Endodermal cell (in vitro differentiated cells): ENCODE measurements at regions not wholly inside any gene's neighbourhood (a gene's known extent, or its start where the extent isn't known, plus 50 kb on each side); places are given as distances from the start of the nearest gene placed in this dataset.

Experiments
- DNase-seq: peaks from one replicate; pipeline ENCODE4 v3.0.0-alpha.2; 2017
- H3K27ac ChIP-seq: 2 replicates; pipeline ENCODE4 v1.5.1; 2013; ENCODE audit warnings: mild to moderate bottlenecking, low read depth, low read length, moderate library complexity
- H3K27me3 ChIP-seq: 2 replicates; pipeline ENCODE4 v1.6.1; 2013; ENCODE audit warnings: mild to moderate bottlenecking, low read length, moderate library complexity; ENCODE audit not compliant: insufficient read depth, control insufficient read depth, poor library complexity, severe bottlenecking
- H3K36me3 ChIP-seq: 2 replicates; pipeline ENCODE4 v1.7.0; 2013; ENCODE audit warnings: mild to moderate bottlenecking, low read length, moderate library complexity; ENCODE audit not compliant: control insufficient read depth, insufficient read depth
- H3K4me1 ChIP-seq: one replicate; pipeline ENCODE4 v1.7.0; 2013; ENCODE audit warnings: low read length; ENCODE audit not compliant: control insufficient read depth, insufficient read depth
- H3K4me3 ChIP-seq: 2 replicates; pipeline ENCODE4 v1.5.1; 2013; ENCODE audit warnings: mild to moderate bottlenecking, low read length, moderate library complexity
- H3K9ac ChIP-seq: 2 replicates; pipeline ENCODE4 v1.6.1; 2013; ENCODE audit warnings: mild to moderate bottlenecking, low read length, moderate library complexity; ENCODE audit not compliant: poor library complexity, severe bottlenecking; ENCODE audit errors: extremely low read depth
- H3K9me3 ChIP-seq: 2 replicates; pipeline ENCODE4 v1.6.1; 2013; ENCODE audit warnings: mild to moderate bottlenecking, low read length, moderate library complexity; ENCODE audit not compliant: control insufficient read depth
- H3K27ac Mint-ChIP-seq: 2 replicates; pipeline ENCODE4 v1.8.0; 2020; ENCODE audit warnings: mixed read lengths
- H3K27me3 Mint-ChIP-seq: 2 replicates; pipeline ENCODE4 v1.8.0; 2021; ENCODE audit warnings: mild to moderate bottlenecking, mixed read lengths; ENCODE audit not compliant: insufficient read depth
- H3K36me3 Mint-ChIP-seq: 2 replicates; pipeline ENCODE4 v1.8.0; 2020; ENCODE audit warnings: low read depth, mixed read lengths
- H3K4me1 Mint-ChIP-seq: 2 replicates; pipeline ENCODE4 v1.8.0; 2020; ENCODE audit warnings: mixed read lengths
- H3K4me3 Mint-ChIP-seq: 2 replicates; pipeline ENCODE4 v1.8.0; 2020; ENCODE audit warnings: mild to moderate bottlenecking, moderate library complexity, mixed read lengths
- H3K9me3 Mint-ChIP-seq: 2 replicates; pipeline ENCODE4 v1.8.0; 2020; ENCODE audit warnings: mild to moderate bottlenecking, mixed read lengths
- CTCF ChIP-seq: fragments of 200-600 bp; sonication (generic); conservative IDR thresholded peaks from 2 replicates; pipeline ENCODE4 v1.5.0; 2021; ENCODE audit warnings: antibody characterized with exemption, mild to moderate bottlenecking
- WGBS, 2 experiments: methylation state at CpG; one replicate each; pipeline versions ENCODE4 v1.1.5 to v1.1.7; 2013; ENCODE audit warnings: missing lambda C conversion rate in 2 of 2, mixed read lengths in 1 of 2; ENCODE audit not compliant: insufficient coverage in 1 of 2, insufficient read length in 1 of 2; 5-methylcytosine and 5-hydroxymethylcytosine counted together

- Histone ChIP-seq H3K9me3 (peaks cover 5% of the 10 kb centered on the region), H3K4me1 (no peaks in the 10 kb centered on the region), H3K9ac (no peak overlapping the region), H3K36me3 (peaks cover 29% of the 10 kb centered on the region), H3K4me3 (no peak overlapping the region), H3K27ac (no peak overlapping the region), H3K27me3 (no peaks in the 10 kb centered on the region)
- no peak overlapping the region for H3K27ac Mint-ChIP-seq
- WGBS, 2 experiments, result 0% methylated on average over 1 of the region's 1 CpG; no CpG with 5 or more reads in 1 of the 2 experiments
- no peak overlapping the region for H3K4me3 Mint-ChIP-seq
- no peaks in the 10 kb centered on the region for H3K4me1 Mint-ChIP-seq
- no peak for TF ChIP-seq CTCF
- no peaks in the 10 kb centered on the region for H3K9me3 Mint-ChIP-seq
- DNase-seq, result no peak
- no peaks in the 10 kb centered on the region for H3K27me3 Mint-ChIP-seq
- H3K36me3 Mint-ChIP-seq, result no peaks in the 10 kb centered on the region
These were observed 278.8 kb upstream of the SORCS1 start for GRCh38 chr10:107443326-107443725.

- no peaks in the 10 kb centered on the region for H3K27me3 Mint-ChIP-seq
- H3K4me3 Mint-ChIP-seq, result no peak overlapping the region
- no peaks in the 10 kb centered on the region for H3K4me1 Mint-ChIP-seq
- Histone ChIP-seq H3K4me3 (no peak overlapping the region), H3K9ac (no peak overlapping the region), H3K4me1 (no peaks in the 10 kb centered on the region), H3K27me3 (no peaks in the 10 kb centered on the region), H3K9me3 (peaks cover 5% of the 10 kb centered on the region), H3K27ac (no peak overlapping the region), H3K36me3 (peaks cover 33% of the 10 kb centered on the region)
- no peak for DNase-seq
- H3K36me3 Mint-ChIP-seq, result no peaks in the 10 kb centered on the region
- H3K27ac Mint-ChIP-seq, result no peak overlapping the region
- WGBS, 2 experiments, result 87 to 89% methylated on average over 3 of the region's 5 CpGs
- no peak for TF ChIP-seq CTCF
- H3K9me3 Mint-ChIP-seq, result no peaks in the 10 kb centered on the region
These were observed 277.6 kb upstream of the SORCS1 start for GRCh38 chr10:107442035-107442505.

GRCh38 chr10:107440741-107441140 is 276.2 kb upstream of the SORCS1 start:
- no peak for TF ChIP-seq CTCF
- no peaks in the 10 kb centered on the region for H3K4me1 Mint-ChIP-seq
- no peak overlapping the region for H3K27ac ChIP-seq
- H3K27ac Mint-ChIP-seq, result no peak overlapping the region
- no peaks in the 10 kb centered on the region for H3K9me3 Mint-ChIP-seq
- no peak overlapping the region for H3K4me3 ChIP-seq
- H3K36me3 Mint-ChIP-seq, result no peaks in the 10 kb centered on the region
- peaks cover 37% of the 10 kb centered on the region for H3K36me3 ChIP-seq
- no peak overlapping the region for H3K4me3 Mint-ChIP-seq
- H3K4me1 ChIP-seq, result no peaks in the 10 kb centered on the region
- no peaks in the 10 kb centered on the region for H3K27me3 Mint-ChIP-seq
- no peak for DNase-seq
- 98% methylated on average over 4 of the region's 5 CpGs; no CpG with 5 or more reads in 1 of the 2 experiments for WGBS, 2 experiments
- H3K9me3 ChIP-seq, result peaks cover 5% of the 10 kb centered on the region
- no peaks in the 10 kb centered on the region for H3K27me3 ChIP-seq
- H3K9ac ChIP-seq, result no peak overlapping the region
